GM19043 (cell line): ENCODE measurements at regions not wholly inside any gene's neighbourhood (a gene's known extent, or its start where the extent isn't known, plus 50 kb on each side); places are given as distances from the start of the nearest gene placed in this dataset.
A peak's percentile ranks its signal among the peaks of the same experiment; 100 is the strongest.
"Not testable (repeated sequence)": the region's sequence is repeated elsewhere in the genome, so short reads cannot be mapped to it uniquely, and the experiment has no call there.

ENCODE experiments used
- ATAC-seq: cut with Tn5 transposase; IDR thresholded peaks from one replicate; pipeline ENCODE4 v1.9.1; 2021; ENCODE audit warnings: low read depth; ENCODE audit not compliant: unreplicated experiment

GRCh38 chr13:65966991-65967451 lies 1263.1 kb downstream of the PCDH9 start:
- no peak for ATAC-seq

GRCh38 chr13:65965501-65965900 lies 1264.6 kb downstream of the PCDH9 start:
- no peak for ATAC-seq

GRCh38 chr13:65964672-65965071 lies 1265.5 kb downstream of the PCDH9 start:
- no peak for ATAC-seq

- ATAC-seq = no peak
Observed at GRCh38 chr13:65959305-65959704, 1270.8 kb downstream of the PCDH9 start.

GRCh38 chr13:65946387-65946786 lies 1283.7 kb downstream of the PCDH9 start:
- ATAC-seq = no peak

GRCh38 chr13:65943708-65944107 lies 1286.4 kb downstream of the PCDH9 start:
- ATAC-seq = no peak

- ATAC-seq = no peak
Observed at GRCh38 chr13:65943024-65943423, 1287.1 kb downstream of the PCDH9 start.

GRCh38 chr13:65940720-65941119 lies 1289.4 kb downstream of the PCDH9 start:
- ATAC-seq = no peak

- ATAC-seq = no peak
Observed at GRCh38 chr13:65937251-65937650, 1292.9 kb downstream of the PCDH9 start.

GRCh38 chr13:65936249-65936648 lies 1293.9 kb downstream of the PCDH9 start:
- no peak for ATAC-seq

GRCh38 chr13:65932587-65933239 lies 1297.4 kb downstream of the PCDH9 start:
- no peak for ATAC-seq

GRCh38 chr13:65932013-65932412 lies 1298.1 kb downstream of the PCDH9 start:
- ATAC-seq = no peak

GRCh38 chr13:65929436-65929835 lies 1300.7 kb downstream of the PCDH9 start:
- ATAC-seq = no peak

GRCh38 chr13:65926750-65927171 lies 1303.4 kb downstream of the PCDH9 start:
- peak; percentile 74 for ATAC-seq

GRCh38 chr13:65922846-65923245 lies 1307.3 kb downstream of the PCDH9 start:
- ATAC-seq = not testable (repeated sequence)

GRCh38 chr13:65921933-65922332 lies 1308.2 kb downstream of the PCDH9 start:
- ATAC-seq = no peak

- no peak for ATAC-seq
Observed at GRCh38 chr13:65917731-65918130, 1312.4 kb downstream of the PCDH9 start.

- ATAC-seq = no peak
Observed at GRCh38 chr13:65915195-65915594, 1314.9 kb downstream of the PCDH9 start.

- ATAC-seq = no peak
Observed at GRCh38 chr13:65914716-65915115, 1315.4 kb downstream of the PCDH9 start.

GRCh38 chr13:65913173-65913572 lies 1317.0 kb downstream of the PCDH9 start:
- no peak for ATAC-seq

GRCh38 chr13:65912516-65912915 lies 1317.6 kb downstream of the PCDH9 start:
- ATAC-seq = no peak

- no peak for ATAC-seq
Observed at GRCh38 chr13:65911546-65912193, 1318.5 kb downstream of the PCDH9 start.
